Brain microvascular endothelial cell (primary cell): ENCODE measurements at regions not wholly inside any gene's neighbourhood (a gene's known extent, or its start where the extent isn't known, plus 50 kb on each side); places are given as distances from the start of the nearest gene placed in this dataset.

Experiments
- DNase-seq: peaks from one replicate; pipeline ENCODE4 v3.0.0-alpha.2; 2020
- H3K27ac ChIP-seq: fragments of 250-450 bp; sonication (Bioruptor Pico); 2 replicates; pipeline ENCODE4 v1.5.1; 2020; ENCODE audit warnings: mild to moderate bottlenecking, moderate library complexity
- H3K27me3 ChIP-seq: fragments of 250-450 bp; sonication (Bioruptor Pico); replicated peaks from 2 replicates; pipeline ENCODE4 v1.5.1; 2020; ENCODE audit warnings: mild to moderate bottlenecking
- H3K36me3 ChIP-seq: fragments of 250-450 bp; sonication (Bioruptor Pico); replicated peaks from 2 replicates; pipeline ENCODE4 v1.5.1; 2020; ENCODE audit warnings: mild to moderate bottlenecking
- H3K4me3 ChIP-seq: 2 replicates; pipeline ENCODE4 v1.5.1; 2011; ENCODE audit warnings: low read depth, mild to moderate bottlenecking, control low read depth, low read length, moderate library complexity
- CTCF ChIP-seq: IDR thresholded peaks from 2 replicates; pipeline ENCODE4 v1.5.1; 2011; ENCODE audit warnings: low read depth, mild to moderate bottlenecking, moderate library complexity, low read length, control low read depth, inconsistent platforms; ENCODE audit errors: missing control alignments
- in situ Hi-C: cut with HindIII; loops from 2 replicates; pipeline ENCODE4 v1.10.0; 2017; ENCODE audit warnings: low sequenced_read_pairs, low pct_ligation_motif_present

- TF ChIP-seq CTCF = no peak
- DNase-seq = no peak
- Histone ChIP-seq H3K4me3 (no peak overlapping the region), H3K27me3 (no peaks in the 10 kb centered on the region), H3K36me3 (no peaks in the 10 kb centered on the region), H3K27ac (no peak overlapping the region)
- in situ Hi-C loops = no loop called here
Observed at GRCh38 chr1:208511242-208511860, 267.2 kb upstream of the PLXNA2 start.

- no peak overlapping the region for H3K4me3 ChIP-seq
- DNase-seq = no peak
- no peaks in the 10 kb centered on the region for H3K36me3 ChIP-seq
- H3K27me3 ChIP-seq = no peaks in the 10 kb centered on the region
- no peak overlapping the region for H3K27ac ChIP-seq
- in situ Hi-C loops = no loop called here
- no peak for TF ChIP-seq CTCF
Observed at GRCh38 chr1:208513799-208514198, 269.6 kb upstream of the PLXNA2 start.

- Histone ChIP-seq H3K27ac (no peak overlapping the region), H3K4me3 (no peak overlapping the region), H3K36me3 (no peaks in the 10 kb centered on the region), H3K27me3 (no peaks in the 10 kb centered on the region)
- no peak for TF ChIP-seq CTCF
- in situ Hi-C loops = no loop called here
- DNase-seq = no peak
Observed at GRCh38 chr1:208515129-208515528, 270.9 kb upstream of the PLXNA2 start.

- Histone ChIP-seq H3K36me3 (no peaks in the 10 kb centered on the region), H3K4me3 (no peak overlapping the region), H3K27me3 (no peaks in the 10 kb centered on the region), H3K27ac (no peak overlapping the region)
- no peak for DNase-seq
- no peak for TF ChIP-seq CTCF
- in situ Hi-C loops = no loop called here
Observed at GRCh38 chr1:208516780-208517179, 272.6 kb upstream of the PLXNA2 start.

GRCh38 chr1:208520438-208521099 is 276.4 kb upstream of the PLXNA2 start:
- Histone ChIP-seq H3K4me3 (no peak overlapping the region), H3K27me3 (no peaks in the 10 kb centered on the region), H3K36me3 (no peaks in the 10 kb centered on the region), H3K27ac (no peak overlapping the region)
- in situ Hi-C loops = no loop called here
- DNase-seq = no peak
- TF ChIP-seq CTCF = no peak

- in situ Hi-C loops = no loop called here
- TF ChIP-seq CTCF = no peak
- no peak for DNase-seq
- no peak overlapping the region for H3K4me3 ChIP-seq
- no peak overlapping the region for H3K27ac ChIP-seq
- H3K36me3 ChIP-seq = no peaks in the 10 kb centered on the region
- no peaks in the 10 kb centered on the region for H3K27me3 ChIP-seq
Observed at GRCh38 chr1:208521534-208521933, 277.4 kb upstream of the PLXNA2 start.
